Smooth muscle cell (in vitro differentiated cells): ENCODE measurements at regions not wholly inside any gene's neighbourhood (a gene's known extent, or its start where the extent isn't known, plus 50 kb on each side); places are given as distances from the start of the nearest gene placed in this dataset.

Source experiments
- DNase-seq: peaks from one replicate; lab custom pipeline; 2025; ENCODE audit not compliant: unreplicated experiment; lab: John Stamatoyannopoulos, UW
- H2AFZ ChIP-seq: fragments of 200-600 bp; sonication (generic); 2 replicates; pipeline ENCODE4 v1.6.0; 2016; ENCODE audit warnings: antibody characterized with exemption, low read depth, mild to moderate bottlenecking
- H3F3A ChIP-seq: fragments of 200-600 bp; sonication (generic); 2 replicates; pipeline ENCODE4 v1.6.0; 2017; ENCODE audit warnings: antibody characterized with exemption, low read depth
- H3K27ac ChIP-seq: fragments of 200-600 bp; sonication (generic); 2 replicates; pipeline ENCODE4 v1.5.1; 2016; ENCODE audit warnings: low read depth, mild to moderate bottlenecking
- H3K27me3 ChIP-seq: fragments of 200-600 bp; sonication (generic); 2 replicates; pipeline ENCODE4 v1.6.1; 2016; ENCODE audit warnings: low read depth, mild to moderate bottlenecking
- H3K36me3 ChIP-seq: fragments of 200-600 bp; sonication (generic); 2 replicates; pipeline ENCODE4 v1.5.1; 2016; ENCODE audit warnings: low read depth
- H3K4me1 ChIP-seq: fragments of 200-600 bp; sonication (generic); 2 replicates; pipeline ENCODE4 v1.5.1; 2016; ENCODE audit warnings: low read depth
- H3K4me2 ChIP-seq: fragments of 200-600 bp; sonication (generic); 2 replicates; pipeline ENCODE4 v1.6.0; 2016; ENCODE audit warnings: mild to moderate bottlenecking
- H3K4me3 ChIP-seq: fragments of 200-600 bp; sonication (generic); 2 replicates; pipeline ENCODE4 v1.5.1; 2016; ENCODE audit warnings: mild to moderate bottlenecking
- H3K79me2 ChIP-seq: fragments of 200-600 bp; sonication (generic); 2 replicates; pipeline ENCODE4 v1.6.0; 2016; ENCODE audit warnings: low read depth, mild to moderate bottlenecking
- H3K9ac ChIP-seq: fragments of 200-600 bp; sonication (generic); 2 replicates; pipeline ENCODE4 v1.6.0; 2016; ENCODE audit warnings: low read depth
- H3K9me3 ChIP-seq: fragments of 200-600 bp; sonication (generic); replicated peaks from 2 replicates; pipeline ENCODE4 v1.5.1; 2016; ENCODE audit warnings: low read depth
- H4K20me1 ChIP-seq: fragments of 200-600 bp; sonication (generic); 2 replicates; pipeline ENCODE4 v1.6.0; 2016; ENCODE audit warnings: low read depth
- WGBS: methylation state at CpG from one replicate; pipeline ENCODE4 v1.1.7; 2016; ENCODE audit warnings: low lambda C conversion rate; 5-methylcytosine and 5-hydroxymethylcytosine counted together
- TF ChIP-seq, protein P1 (sequence below): fragments of 200-600 bp; sonication (generic); IDR thresholded peaks from 2 replicates; pipeline ENCODE4 v1.5.1; 2017; ENCODE audit warnings: borderline replicate concordance, mild to moderate bottlenecking, antibody characterized with exemption; ENCODE audit not compliant: insufficient read depth, poor library complexity, severe bottlenecking

DNA sequence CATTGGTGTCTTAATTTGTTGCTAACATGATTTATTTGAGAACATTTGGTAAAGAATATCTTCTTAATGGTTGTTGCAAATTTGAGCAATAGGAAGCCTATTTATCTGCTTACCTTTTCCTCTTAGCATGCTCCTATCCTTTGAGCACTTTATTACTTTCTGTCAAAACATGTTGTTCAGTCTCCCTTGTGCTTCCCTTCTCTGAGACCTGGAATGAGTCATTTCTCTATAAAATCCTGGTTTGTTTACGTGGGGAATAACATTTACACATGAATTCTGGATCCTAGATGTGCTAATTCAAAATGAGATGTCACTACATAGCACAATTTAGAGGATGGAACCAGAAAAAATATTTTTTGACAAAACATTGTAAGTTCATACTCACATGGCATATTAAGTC lies 844.0 kb upstream of the LRFN5 start:
- Histone ChIP-seq H3K79me2 (no peaks in the 10 kb centered on the region), H3K9ac (no peak overlapping the region), H3K4me3 (no peak overlapping the region), H3K27ac (no peak overlapping the region), H2AFZ (no peak overlapping the region), H4K20me1 (no peaks in the 10 kb centered on the region), H3K4me1 (no peaks in the 10 kb centered on the region), H3F3A (no peaks in the 10 kb centered on the region), H3K36me3 (no peaks in the 10 kb centered on the region), H3K27me3 (no peaks in the 10 kb centered on the region), H3K4me2 (no peak overlapping the region), H3K9me3 (no peaks in the 10 kb centered on the region)
- no peak for DNase-seq
- 24% methylated on average over 1 of the region's 1 CpG for WGBS
- TF ChIP-seq, protein P1, sequence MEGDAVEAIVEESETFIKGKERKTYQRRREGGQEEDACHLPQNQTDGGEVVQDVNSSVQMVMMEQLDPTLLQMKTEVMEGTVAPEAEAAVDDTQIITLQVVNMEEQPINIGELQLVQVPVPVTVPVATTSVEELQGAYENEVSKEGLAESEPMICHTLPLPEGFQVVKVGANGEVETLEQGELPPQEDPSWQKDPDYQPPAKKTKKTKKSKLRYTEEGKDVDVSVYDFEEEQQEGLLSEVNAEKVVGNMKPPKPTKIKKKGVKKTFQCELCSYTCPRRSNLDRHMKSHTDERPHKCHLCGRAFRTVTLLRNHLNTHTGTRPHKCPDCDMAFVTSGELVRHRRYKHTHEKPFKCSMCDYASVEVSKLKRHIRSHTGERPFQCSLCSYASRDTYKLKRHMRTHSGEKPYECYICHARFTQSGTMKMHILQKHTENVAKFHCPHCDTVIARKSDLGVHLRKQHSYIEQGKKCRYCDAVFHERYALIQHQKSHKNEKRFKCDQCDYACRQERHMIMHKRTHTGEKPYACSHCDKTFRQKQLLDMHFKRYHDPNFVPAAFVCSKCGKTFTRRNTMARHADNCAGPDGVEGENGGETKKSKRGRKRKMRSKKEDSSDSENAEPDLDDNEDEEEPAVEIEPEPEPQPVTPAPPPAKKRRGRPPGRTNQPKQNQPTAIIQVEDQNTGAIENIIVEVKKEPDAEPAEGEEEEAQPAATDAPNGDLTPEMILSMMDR, result no peak

DNA sequence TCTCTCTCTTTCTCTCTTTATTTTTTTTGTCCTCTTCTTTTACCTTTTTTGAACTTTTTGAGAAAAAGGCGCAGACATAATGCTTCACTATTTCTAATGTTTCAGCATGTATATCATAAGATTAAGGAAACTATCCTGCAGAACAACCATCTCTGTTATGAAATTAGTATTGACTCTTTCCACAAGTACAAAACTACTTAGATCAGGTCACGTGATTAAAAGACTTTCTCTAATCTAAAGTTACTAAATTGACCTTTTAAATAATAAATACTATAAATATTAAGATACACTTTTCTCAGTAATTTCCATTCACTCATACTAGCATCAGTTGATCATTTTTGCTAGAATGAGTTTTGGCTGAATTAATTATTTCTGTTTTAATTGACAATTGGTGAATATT lies 844.5 kb upstream of the LRFN5 start:
- Histone ChIP-seq H3K4me1 (no peaks in the 10 kb centered on the region), H3F3A (no peaks in the 10 kb centered on the region), H3K27me3 (no peaks in the 10 kb centered on the region), H3K4me3 (no peak overlapping the region), H2AFZ (no peak overlapping the region), H3K9ac (no peak overlapping the region), H4K20me1 (no peaks in the 10 kb centered on the region), H3K27ac (no peak overlapping the region), H3K4me2 (no peak overlapping the region), H3K9me3 (no peaks in the 10 kb centered on the region), H3K79me2 (no peaks in the 10 kb centered on the region), H3K36me3 (no peaks in the 10 kb centered on the region)
- TF ChIP-seq, protein P1, result no peak
- no peak for DNase-seq
- 97% methylated on average over 2 of the region's 2 CpGs for WGBS

DNA sequence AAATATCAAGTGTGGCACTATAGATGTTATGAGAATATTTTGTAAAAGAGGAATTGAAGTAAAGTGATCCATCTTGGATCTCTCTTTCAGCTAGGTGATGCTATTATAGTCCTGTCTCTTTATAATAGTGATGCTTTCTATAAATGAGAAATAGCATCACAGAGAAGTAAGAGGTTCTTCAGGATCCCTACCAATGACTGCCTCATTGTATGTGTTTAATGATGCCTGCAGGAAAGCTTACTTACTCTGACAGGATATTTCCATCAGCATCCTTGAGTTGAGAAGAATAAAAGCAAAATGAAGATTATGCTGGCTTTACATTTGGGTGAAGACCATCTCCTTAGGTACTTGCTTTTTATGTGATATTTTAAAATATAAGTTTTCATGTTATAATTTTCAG lies 846.0 kb upstream of the LRFN5 start:
- Histone ChIP-seq H3K4me1 (no peaks in the 10 kb centered on the region), H3K79me2 (no peaks in the 10 kb centered on the region), H3K27me3 (no peaks in the 10 kb centered on the region), H2AFZ (no peak overlapping the region), H3K4me2 (no peak overlapping the region), H3K36me3 (no peaks in the 10 kb centered on the region), H3K9ac (no peak overlapping the region), H3K4me3 (no peak overlapping the region), H3K9me3 (no peaks in the 10 kb centered on the region), H3K27ac (no peak overlapping the region), H4K20me1 (no peaks in the 10 kb centered on the region), H3F3A (no peaks in the 10 kb centered on the region)
- TF ChIP-seq, protein P1, result no peak
- DNase-seq, result no peak

DNA sequence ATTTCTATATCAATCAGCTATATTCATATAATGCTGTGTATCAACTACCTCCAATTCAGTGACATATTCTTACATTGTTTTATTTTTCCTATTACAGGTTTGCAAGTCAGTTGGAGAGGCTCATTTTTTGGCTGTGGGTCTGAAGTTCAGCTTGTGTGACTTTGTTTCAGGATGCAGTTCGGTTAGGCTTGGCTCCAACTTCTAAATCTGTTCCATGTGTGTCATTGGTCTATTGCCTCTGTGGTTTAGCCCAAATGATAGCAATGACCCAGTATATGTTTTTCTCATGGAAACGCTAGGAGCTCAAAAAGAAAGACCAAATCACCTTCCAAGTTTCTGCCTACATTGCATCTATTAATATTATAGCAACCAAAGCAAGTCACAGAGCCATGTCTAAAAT lies 848.6 kb upstream of the LRFN5 start:
- Histone ChIP-seq H3K9me3 (no peaks in the 10 kb centered on the region), H3K79me2 (no peaks in the 10 kb centered on the region), H3K4me1 (no peaks in the 10 kb centered on the region), H3K36me3 (no peaks in the 10 kb centered on the region), H3K4me2 (no peak overlapping the region), H2AFZ (no peak overlapping the region), H3K27ac (no peak overlapping the region), H4K20me1 (no peaks in the 10 kb centered on the region), H3K9ac (no peak overlapping the region), H3K4me3 (no peak overlapping the region), H3F3A (no peaks in the 10 kb centered on the region), H3K27me3 (no peaks in the 10 kb centered on the region)
- WGBS, result 82% methylated on average over 2 of the region's 2 CpGs
- no peak for DNase-seq
- TF ChIP-seq, protein P1, result no peak
